Mesodermal cell (in vitro differentiated cells): ENCODE measurements at regions not wholly inside any gene's neighbourhood (a gene's known extent, or its start where the extent isn't known, plus 50 kb on each side); places are given as distances from the start of the nearest gene placed in this dataset.

Source experiments
- H3K27ac ChIP-seq: 2 replicates; pipeline ENCODE4 v1.7.0; 2013; ENCODE audit warnings: mild to moderate bottlenecking, low read depth, low read length, moderate library complexity; ENCODE audit not compliant: severe bottlenecking
- H3K36me3 ChIP-seq: 2 replicates; pipeline ENCODE4 v1.7.1; 2013; ENCODE audit warnings: mild to moderate bottlenecking, low read length, moderate library complexity; ENCODE audit not compliant: control insufficient read depth, insufficient read depth
- H3K4me1 ChIP-seq: one replicate; pipeline ENCODE4 v1.7.1; 2013; ENCODE audit warnings: mild to moderate bottlenecking, low read length; ENCODE audit not compliant: insufficient read depth, control insufficient read depth, poor library complexity, severe bottlenecking
- H3K4me3 ChIP-seq: 2 replicates; pipeline ENCODE4 v1.7.0; 2013; ENCODE audit warnings: low read length, control low read depth, mild to moderate bottlenecking; ENCODE audit not compliant: insufficient read depth, poor library complexity, severe bottlenecking; ENCODE audit errors: extremely low read depth
- H3K9me3 ChIP-seq: 2 replicates; pipeline ENCODE4 v1.7.1; 2013; ENCODE audit warnings: mild to moderate bottlenecking, low read length, moderate library complexity; ENCODE audit not compliant: control insufficient read depth
- WGBS, 2 experiments: methylation state at CpG; one replicate each; pipeline ENCODE4 v1.1.5; 2013; ENCODE audit warnings: missing lambda C conversion rate in 2 of 2; ENCODE audit not compliant: insufficient coverage in 2 of 2; 5-methylcytosine and 5-hydroxymethylcytosine counted together

GRCh38 chr9:86893811-86894490 lies 53.4 kb downstream of the GAS1 start:
- no peak overlapping the region for H3K4me3 ChIP-seq
- H3K27ac ChIP-seq, result no peak overlapping the region

GRCh38 chr9:86892576-86892975 lies 54.7 kb downstream of the GAS1 start:
- Histone ChIP-seq H3K4me1 (peaks cover 10% of the 10 kb centered on the region), H3K27ac (no peak overlapping the region), H3K9me3 (no peaks in the 10 kb centered on the region), H3K4me3 (no peak overlapping the region), H3K36me3 (no peaks in the 10 kb centered on the region)
- 58 to 68% methylated on average over 3 of the region's 3 CpGs for WGBS, 2 experiments

More at GRCh38 chr9:86893811-86894490, 53.4 kb downstream of the GAS1 start:
- peaks cover 10% of the 10 kb centered on the region for H3K4me1 ChIP-seq
- no peaks in the 10 kb centered on the region for H3K36me3 ChIP-seq
- H3K9me3 ChIP-seq, result no peaks in the 10 kb centered on the region
- 62 to 82% methylated on average over 4 to 6 of the region's 6 CpGs for WGBS, 2 experiments

DNA sequence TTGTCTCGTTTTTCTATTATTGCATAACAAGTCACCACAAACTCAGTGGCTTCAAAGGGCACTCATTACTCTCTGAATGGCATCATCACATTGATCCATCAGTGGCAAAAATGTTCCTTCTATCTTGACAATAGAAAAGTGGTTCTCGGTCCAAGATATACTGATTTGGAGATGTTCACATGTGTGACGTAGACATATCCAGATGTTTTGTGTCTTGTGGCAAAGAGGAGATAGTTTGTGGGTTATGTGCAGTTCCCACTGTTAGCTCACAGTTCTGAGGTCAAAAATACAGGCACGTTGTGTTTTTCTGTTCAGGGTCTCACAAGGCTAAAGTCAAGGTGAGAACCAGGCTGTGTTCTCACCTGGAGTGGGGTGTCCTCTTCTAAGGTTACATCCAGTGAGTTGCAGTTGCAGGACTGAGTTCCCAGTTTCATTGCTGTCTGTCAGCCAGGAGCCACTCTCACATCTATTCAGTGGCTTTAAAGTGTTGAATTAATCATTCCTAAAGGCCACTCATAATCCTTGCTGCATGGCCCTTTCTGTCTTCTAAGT lies 55.3 kb downstream of the GAS1 start:
- H3K4me1 ChIP-seq, result peaks cover 10% of the 10 kb centered on the region
- H3K9me3 ChIP-seq, result no peaks in the 10 kb centered on the region
- H3K27ac ChIP-seq, result no peak overlapping the region
- H3K36me3 ChIP-seq, result no peaks in the 10 kb centered on the region
- H3K4me3 ChIP-seq, result no peak overlapping the region
- 96 to 100% methylated on average over 2 to 4 of the region's 4 CpGs for WGBS, 2 experiments

- WGBS, 2 experiments, result 89 to 90% methylated on average over 2 of the region's 3 CpGs
These were observed 56.2 kb downstream of the GAS1 start for GRCh38 chr9:86891091-86891490.

GRCh38 chr9:86885232-86885631 lies 62.1 kb downstream of the GAS1 start:
- H3K27ac ChIP-seq, result no peak overlapping the region
- H3K36me3 ChIP-seq, result no peaks in the 10 kb centered on the region
- no peak overlapping the region for H3K4me3 ChIP-seq
- no peaks in the 10 kb centered on the region for H3K9me3 ChIP-seq
- WGBS, 2 experiments, result 20 to 50% methylated on average over 2 of the region's 5 CpGs
- no peaks in the 10 kb centered on the region for H3K4me1 ChIP-seq

More at GRCh38 chr9:86891091-86891490, 56.2 kb downstream of the GAS1 start:
- no peaks in the 10 kb centered on the region for H3K36me3 ChIP-seq
- H3K9me3 ChIP-seq, result no peaks in the 10 kb centered on the region
- H3K4me3 ChIP-seq, result no peak overlapping the region
- H3K27ac ChIP-seq, result no peak overlapping the region
- H3K4me1 ChIP-seq, result peaks cover 10% of the 10 kb centered on the region

GRCh38 chr9:86876621-86877196 lies 70.6 kb downstream of the GAS1 start:
- H3K4me3 ChIP-seq, result no peak overlapping the region
- WGBS, 2 experiments, result 67 to 68% methylated on average over 4 to 5 of the region's 13 CpGs
- H3K36me3 ChIP-seq, result no peaks in the 10 kb centered on the region
- no peaks in the 10 kb centered on the region for H3K9me3 ChIP-seq
- H3K4me1 ChIP-seq, result no peaks in the 10 kb centered on the region
- no peak overlapping the region for H3K27ac ChIP-seq

DNA sequence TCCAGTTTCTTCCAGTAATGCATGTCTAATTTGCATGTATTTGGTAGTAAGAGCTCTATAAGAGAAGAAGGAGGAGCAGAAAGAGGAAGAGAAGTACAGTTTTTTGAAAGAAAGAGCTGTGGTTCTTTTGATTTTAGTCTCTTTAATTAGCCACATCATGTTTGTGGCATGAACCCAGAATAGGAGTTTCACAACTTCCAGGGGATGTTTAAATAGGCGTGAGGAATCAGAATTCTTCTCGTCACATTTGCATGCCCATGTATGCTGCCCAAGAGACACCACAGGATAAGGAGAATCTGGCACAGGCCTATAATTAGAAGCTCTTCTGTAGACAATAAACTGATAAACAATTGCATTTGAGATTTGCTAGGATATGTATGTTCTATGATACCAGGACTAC lies 78.7 kb downstream of the GAS1 start:
- no peaks in the 10 kb centered on the region for H3K36me3 ChIP-seq
- H3K4me3 ChIP-seq, result no peak overlapping the region
- H3K9me3 ChIP-seq, result no peaks in the 10 kb centered on the region
- no peaks in the 10 kb centered on the region for H3K4me1 ChIP-seq
- WGBS, 2 experiments, result 100% methylated on average over 1 of the region's 2 CpGs; no CpG with 5 or more reads in 1 of the 2 experiments
- H3K27ac ChIP-seq, result no peak overlapping the region

DNA sequence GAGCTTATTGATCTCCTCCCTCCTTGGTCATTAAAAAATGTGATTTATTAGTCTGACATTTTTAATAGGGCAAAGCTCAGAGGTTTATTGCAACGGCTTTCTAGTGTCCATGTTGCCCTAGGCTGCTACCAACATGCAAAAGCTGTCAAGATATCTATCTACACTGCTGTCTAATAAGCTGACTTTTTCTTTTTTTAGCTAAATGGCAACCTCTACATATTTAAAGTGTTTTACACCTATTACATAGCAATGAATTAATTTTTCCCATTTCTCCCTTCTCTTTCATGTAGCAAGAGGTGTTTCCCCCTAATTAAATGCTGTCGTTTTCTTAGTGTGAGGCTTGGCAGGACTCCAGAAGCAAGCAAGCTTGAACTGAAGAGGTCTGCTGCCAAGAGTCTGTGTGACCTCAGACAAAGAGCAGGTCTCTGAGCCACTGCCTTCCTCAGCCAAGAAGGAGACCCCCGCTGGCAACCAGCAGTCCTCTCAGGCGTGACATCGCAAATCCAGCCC lies 79.4 kb downstream of the GAS1 start:
- Histone ChIP-seq H3K9me3 (no peaks in the 10 kb centered on the region), H3K36me3 (no peaks in the 10 kb centered on the region), H3K27ac (no peak overlapping the region), H3K4me1 (no peaks in the 10 kb centered on the region), H3K4me3 (no peak overlapping the region)
- WGBS, 2 experiments, result 66 to 70% methylated on average over 2 to 3 of the region's 5 CpGs

GRCh38 chr9:86865952-86866351 lies 81.4 kb downstream of the GAS1 start:
- 83% methylated on average over 2 of the region's 2 CpGs; no CpG with 5 or more reads in 1 of the 2 experiments for WGBS, 2 experiments
- Histone ChIP-seq H3K27ac (no peak overlapping the region), H3K4me1 (no peaks in the 10 kb centered on the region), H3K4me3 (no peak overlapping the region), H3K36me3 (no peaks in the 10 kb centered on the region), H3K9me3 (no peaks in the 10 kb centered on the region)

DNA sequence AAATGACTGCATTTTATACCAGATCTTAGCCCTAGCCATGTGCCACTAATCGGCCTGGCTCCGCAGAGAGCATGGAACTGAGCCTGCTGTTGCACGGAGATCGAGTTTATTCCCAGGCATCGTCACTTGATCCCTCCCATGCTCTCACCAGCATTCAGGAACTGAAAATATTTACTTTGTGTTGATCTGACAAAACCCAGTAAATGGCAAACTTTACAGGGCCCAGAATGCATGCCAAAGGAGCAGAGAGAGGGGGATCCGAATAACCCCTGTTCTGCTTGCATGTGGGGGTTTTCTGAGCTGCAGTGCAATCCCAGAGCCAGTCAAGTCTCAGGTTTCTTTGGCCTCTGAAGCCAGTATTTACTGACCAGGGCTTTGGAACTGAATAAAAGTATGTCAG lies 87.3 kb downstream of the GAS1 start:
- Histone ChIP-seq H3K9me3 (no peaks in the 10 kb centered on the region), H3K27ac (no peak overlapping the region), H3K4me1 (no peaks in the 10 kb centered on the region), H3K36me3 (no peaks in the 10 kb centered on the region), H3K4me3 (no peak overlapping the region)
- 44 to 83% methylated on average over 1 to 6 of the region's 6 CpGs for WGBS, 2 experiments

- H3K4me1 ChIP-seq, result no peaks in the 10 kb centered on the region
- 84 to 88% methylated on average over 3 of the region's 3 CpGs for WGBS, 2 experiments
- H3K4me3 ChIP-seq, result no peak overlapping the region
- no peaks in the 10 kb centered on the region for H3K36me3 ChIP-seq
- no peak overlapping the region for H3K27ac ChIP-seq
- H3K9me3 ChIP-seq, result no peaks in the 10 kb centered on the region
These were observed 88.2 kb downstream of the GAS1 start for GRCh38 chr9:86859056-86859455.
